GM19035 (cell line): ENCODE measurements at regions not wholly inside any gene's neighbourhood (a gene's known extent, or its start where the extent isn't known, plus 50 kb on each side); places are given as distances from the start of the nearest gene placed in this dataset.
"Not testable (repeated sequence)": the region's sequence is repeated elsewhere in the genome, so short reads cannot be mapped to it uniquely, and the experiment has no call there.

Experiments used
- ATAC-seq: cut with Tn5 transposase; IDR thresholded peaks from one replicate; pipeline ENCODE4 v1.9.1; 2021; ENCODE audit not compliant: unreplicated experiment

DNA sequence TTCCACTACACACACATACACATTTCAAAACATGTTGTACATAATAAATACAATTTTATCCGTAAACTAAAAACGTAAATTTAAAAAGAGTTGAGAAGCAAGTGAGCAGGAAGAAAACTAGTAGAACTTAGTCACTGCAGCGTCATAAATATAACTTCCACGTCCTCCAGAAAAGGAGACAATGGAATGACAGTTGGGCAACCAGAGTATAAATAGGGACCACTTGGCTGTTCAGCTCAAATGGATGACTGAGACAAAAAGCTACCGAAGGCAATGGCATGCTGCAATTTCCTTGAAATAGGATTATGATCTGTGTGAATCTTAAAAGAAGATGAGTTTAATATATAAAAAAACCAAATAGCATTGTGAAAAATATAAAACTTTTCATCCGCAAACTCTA is 438.5 kb upstream of the RGMB start:
- ATAC-seq: no peak

- ATAC-seq: no peak
Observed at GRCh38 chr5:98339141-98339848, 434.2 kb upstream of the RGMB start.

- ATAC-seq: no peak
Observed at GRCh38 chr5:98341038-98342032, 432.1 kb upstream of the RGMB start.

DNA sequence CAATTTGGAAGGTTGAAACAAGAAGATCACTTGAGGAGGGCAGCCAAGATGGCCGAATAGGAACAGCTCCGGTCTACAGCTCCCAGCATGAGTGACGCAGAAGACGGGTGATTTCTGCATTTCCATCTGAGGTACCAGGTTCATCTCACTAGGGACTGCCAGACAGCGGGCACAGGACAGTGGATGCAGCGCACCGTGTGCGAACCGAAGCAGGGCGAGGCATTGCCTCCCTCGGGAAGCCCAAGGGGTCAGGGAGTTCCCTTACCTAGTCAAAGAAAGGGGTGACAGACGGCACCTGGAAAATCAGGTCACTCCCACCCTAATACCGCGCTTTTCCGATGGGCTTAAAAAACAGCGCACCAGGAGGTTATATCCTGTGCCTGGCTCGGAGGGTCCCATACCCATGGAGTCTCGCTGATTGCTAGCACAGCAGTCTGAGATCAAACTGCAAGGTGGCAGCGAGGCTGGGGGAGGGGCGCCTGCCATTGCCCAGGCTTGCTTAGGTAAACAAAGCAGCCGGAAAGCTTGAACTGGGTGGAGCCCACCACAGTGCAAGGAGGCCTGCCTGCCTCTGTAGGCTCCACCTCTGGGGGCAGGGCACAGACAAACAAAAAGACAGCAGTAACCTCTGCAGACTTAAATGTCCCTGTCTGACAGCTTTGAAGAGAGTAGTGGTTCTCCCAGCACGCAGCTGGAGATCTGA is 430.4 kb upstream of the RGMB start:
- ATAC-seq: not testable (repeated sequence)

DNA sequence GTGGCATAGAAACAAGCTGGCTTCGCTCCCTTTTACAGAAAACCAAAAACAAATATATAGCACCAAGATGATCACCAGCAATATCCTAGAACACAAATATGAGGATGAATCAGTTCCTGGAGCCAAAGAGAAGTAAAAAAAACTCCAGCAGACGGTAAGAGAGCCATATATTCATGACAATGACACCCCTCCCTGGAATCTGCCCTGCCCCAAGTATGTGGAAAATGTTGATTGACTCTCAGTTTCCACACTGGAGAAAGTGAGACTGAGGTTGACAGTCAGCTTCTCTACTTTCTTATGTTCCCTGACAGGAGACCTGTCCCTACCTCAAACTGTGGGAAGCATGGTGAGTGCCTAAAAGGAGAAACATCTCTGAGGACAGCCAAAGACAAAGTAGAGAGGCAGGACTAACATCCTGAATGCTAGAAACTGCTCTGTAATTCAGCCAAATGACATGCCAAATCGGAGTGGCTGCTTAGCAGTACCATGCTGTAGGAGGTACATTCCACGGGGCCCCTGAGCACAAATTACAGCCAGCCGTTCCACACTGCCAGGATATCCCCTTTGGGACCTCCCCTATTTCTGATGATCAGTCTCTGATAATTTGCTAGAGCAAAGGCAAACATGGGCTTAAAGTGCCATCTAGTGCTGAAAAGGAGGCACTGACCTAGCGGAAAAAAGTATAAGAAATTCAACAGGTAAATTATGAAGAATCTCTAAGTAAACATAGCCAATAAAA is 424.0 kb upstream of the RGMB start:
- ATAC-seq: no peak

- ATAC-seq: no peak
Observed at GRCh38 chr5:98349990-98350365, 423.5 kb upstream of the RGMB start.

GRCh38 chr5:98354922-98355321 is 418.5 kb upstream of the RGMB start:
- ATAC-seq: no peak

DNA sequence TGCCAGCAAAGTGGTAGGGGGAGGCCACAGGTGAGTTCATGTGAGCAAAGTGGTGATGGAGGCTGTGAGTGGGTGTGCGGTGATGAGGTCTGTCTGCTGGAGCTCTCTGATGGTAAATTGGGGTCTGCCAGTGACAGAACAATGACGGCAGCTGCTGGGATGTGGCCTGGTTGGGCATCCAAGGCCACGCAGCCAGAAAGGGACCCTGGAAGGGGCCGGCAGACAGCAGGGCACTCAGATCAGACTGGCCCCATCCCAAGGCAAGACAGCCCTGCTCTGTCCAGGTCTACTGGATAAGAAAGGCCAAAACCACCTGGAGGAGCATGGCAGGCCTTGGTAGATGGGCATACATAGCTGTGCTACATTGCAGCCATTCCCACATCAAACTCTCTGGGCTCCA is 412.9 kb upstream of the RGMB start:
- ATAC-seq: no peak

DNA sequence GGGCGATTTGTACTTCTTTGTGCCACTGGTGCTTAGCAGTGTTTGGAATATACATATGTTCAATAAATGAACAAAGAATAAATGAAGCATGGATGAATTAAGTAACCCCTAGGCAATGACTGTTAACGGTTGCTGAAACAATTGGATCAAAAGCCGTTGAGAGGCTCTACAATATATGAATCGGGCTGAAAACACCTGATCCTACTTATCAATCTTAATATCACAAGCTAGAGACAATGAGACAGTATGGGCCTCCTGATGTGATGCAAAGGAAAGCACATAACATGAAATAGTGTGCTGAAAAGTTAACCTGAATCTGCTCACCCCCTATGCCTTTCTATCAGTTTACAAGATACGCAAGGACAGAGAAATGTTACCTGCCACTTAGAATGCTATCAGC is 410.3 kb upstream of the RGMB start:
- ATAC-seq: no peak

DNA sequence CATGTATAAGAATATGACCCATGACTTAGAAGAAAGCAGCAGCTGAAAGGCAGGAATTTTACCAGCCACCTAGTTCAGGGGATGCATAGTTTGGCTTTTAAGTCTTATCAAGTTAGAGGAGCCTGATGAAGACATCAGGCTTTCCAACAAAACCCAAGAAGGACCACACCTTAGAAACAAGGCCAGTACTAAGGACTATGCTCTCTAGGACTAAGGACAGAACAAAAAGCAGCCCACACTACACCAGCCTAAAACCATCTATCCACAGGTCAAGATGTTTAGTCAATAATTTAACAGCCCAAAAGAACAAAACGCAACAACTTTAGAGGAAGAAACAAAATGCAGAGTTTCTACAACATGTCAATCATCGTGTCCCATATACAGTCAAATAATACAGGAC is 408.9 kb upstream of the RGMB start:
- ATAC-seq: no peak

DNA sequence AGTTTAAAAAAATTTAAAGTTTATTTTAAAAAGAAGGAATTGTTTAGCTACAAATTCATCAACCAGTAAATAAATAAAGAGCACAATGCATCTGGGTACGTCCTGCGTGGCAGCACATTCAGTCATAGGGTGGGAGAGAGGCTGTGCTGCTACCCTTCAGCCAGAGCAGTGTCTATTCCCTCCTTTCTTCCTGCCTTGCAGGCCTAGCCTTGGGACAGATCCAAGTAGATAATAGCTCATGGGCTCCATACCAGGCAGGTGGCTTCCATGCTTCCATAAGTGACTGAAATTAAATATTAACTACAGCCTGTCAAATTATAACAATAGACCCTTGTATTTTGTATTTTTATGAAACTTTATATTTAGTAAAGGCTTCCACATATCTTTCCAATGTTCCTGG is 408.3 kb upstream of the RGMB start:
- no peak for ATAC-seq

- no peak for ATAC-seq
Observed at GRCh38 chr5:98368141-98368540, 405.3 kb upstream of the RGMB start.

GRCh38 chr5:98372351-98372750 is 401.1 kb upstream of the RGMB start:
- no peak for ATAC-seq

DNA sequence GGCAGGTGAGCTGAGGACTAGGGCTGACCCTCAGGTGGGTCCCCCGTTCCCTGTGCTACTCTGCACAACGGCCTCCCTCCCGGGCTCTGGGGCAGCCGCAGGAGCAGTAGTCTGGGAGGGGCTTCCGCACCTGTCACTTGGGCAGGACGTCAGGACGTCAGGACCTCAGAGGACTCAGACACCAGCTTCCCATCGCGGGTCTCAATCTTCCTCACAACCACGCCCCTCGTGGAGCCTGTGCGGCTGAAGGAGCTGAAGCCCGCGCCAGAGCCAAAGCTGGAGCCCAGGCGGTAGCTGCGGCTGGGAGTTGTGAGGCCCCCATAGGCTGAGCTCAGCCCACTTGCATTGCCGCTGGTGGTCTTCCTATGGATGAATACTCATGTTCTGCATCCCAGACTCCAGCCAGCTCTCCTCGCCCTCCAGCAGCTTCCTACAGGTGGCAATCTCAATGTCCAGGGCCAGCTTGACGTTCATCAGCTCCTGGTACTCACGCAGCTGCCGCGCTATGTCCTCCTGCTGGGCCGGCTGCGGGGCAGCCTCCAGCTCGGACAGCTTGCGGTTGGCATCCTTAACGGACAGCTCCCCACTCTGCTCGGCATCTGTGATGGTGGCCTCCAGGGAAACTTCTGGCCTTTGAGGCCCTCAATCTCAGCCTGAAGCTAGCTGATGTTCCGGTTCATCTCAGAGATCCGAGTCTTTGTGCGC is 381.4 kb upstream of the RGMB start:
- ATAC-seq: no peak

GRCh38 chr5:98393205-98393604 is 380.3 kb upstream of the RGMB start:
- not testable (repeated sequence) for ATAC-seq

GRCh38 chr5:98397081-98397480 is 376.4 kb upstream of the RGMB start:
- ATAC-seq: no peak

GRCh38 chr5:98398465-98398864 is 375.0 kb upstream of the RGMB start:
- ATAC-seq: no peak

GRCh38 chr5:98401656-98402055 is 371.8 kb upstream of the RGMB start:
- no peak for ATAC-seq

DNA sequence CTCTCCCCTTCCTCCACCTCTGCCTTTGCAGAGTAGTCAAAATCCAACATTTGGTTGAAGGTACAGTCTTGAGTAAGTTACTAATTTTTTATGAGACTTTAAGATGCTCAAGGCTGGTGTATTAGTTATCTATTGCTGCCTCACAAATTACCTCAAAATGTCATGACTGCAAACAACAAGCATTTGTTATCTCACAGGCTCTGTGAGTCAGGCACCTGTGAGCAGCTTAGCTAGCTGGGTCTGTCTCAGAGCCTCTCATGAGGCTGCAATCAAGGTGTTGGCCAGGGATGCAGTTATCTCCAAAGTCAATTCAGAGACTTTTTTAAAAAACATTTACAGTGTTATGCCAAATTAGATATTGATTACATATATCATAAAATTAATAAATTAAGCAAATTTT is 371.3 kb upstream of the RGMB start:
- no peak for ATAC-seq

DNA sequence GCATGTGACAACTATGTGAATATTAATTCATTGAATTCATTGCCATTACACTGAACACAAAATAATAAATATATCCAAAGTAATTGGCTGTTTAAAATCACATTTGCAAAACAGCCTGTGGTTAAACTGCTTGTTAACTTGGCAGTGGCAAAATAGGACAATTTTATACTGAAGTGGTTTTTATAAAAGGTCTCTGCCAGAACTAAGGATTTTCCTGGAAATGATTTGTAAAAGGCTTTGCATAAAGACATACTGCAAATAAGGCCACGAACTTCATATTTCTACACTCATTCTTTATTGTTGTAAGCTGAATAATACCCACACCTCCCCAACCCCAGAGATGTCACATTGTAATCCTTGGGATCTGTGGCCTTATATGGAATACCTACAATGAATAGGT is 370.3 kb upstream of the RGMB start:
- no peak for ATAC-seq
